GM12878 (cell line): ENCODE measurements at regions not wholly inside any gene's neighbourhood (a gene's known extent, or its start where the extent isn't known, plus 50 kb on each side); places are given as distances from the start of the nearest gene placed in this dataset.

ENCODE experiments used
- ATAC-seq: fragments of 200-7000 bp; cut with Tn5 transposase; 3 replicates; pipeline ENCODE4 v1.9.1; 2020; ENCODE audit warnings: mild to moderate bottlenecking, moderate library complexity
- BruUV-seq: library from RNA; stranded (reverse); fragments of 400-500 nt; replicated peaks from 2 replicates; lab custom pipeline; 2021; lab: Mats Ljungman, UMichigan
- CTCF ChIA-PET: fragments of 300-600 bp; sonication (Branson Sonifier 250); formaldehyde crosslinking; extraction: SDS; loops from one replicate; lab custom pipeline; 2021; ENCODE audit warnings: inconsistent platforms; lab: Yijun Ruan, JAX
- POLR2A ChIA-PET: fragments of 350-600 bp; formaldehyde crosslinking; extraction: SDS; loops from one replicate; lab custom pipeline; 2021; ENCODE audit warnings: inconsistent platforms; lab: Charles Lee
- RAD21 ChIA-PET: fragments of 300-600 bp; sonication (Branson Sonifier 250); formaldehyde crosslinking; loops from one replicate; lab custom pipeline; 2023; ENCODE audit warnings: antibody characterized with exemption; ENCODE audit not compliant: unreplicated experiment; lab: Charles Lee
- SMC1A ChIA-PET: fragments of 300-600 bp; sonication (Branson Sonifier 250); formaldehyde crosslinking; loops from one replicate; lab custom pipeline; 2023; ENCODE audit not compliant: unreplicated experiment, uncharacterized antibody; lab: Charles Lee
- DNase-seq: peaks from one replicate; pipeline ENCODE4 v3.0.0-alpha.2; 2011; ENCODE audit warnings: low read depth, low spot score
- FAIRE-seq: peaks from 3 replicates; lab custom pipeline; 2011; peaks lifted over from hg19 to GRCh38; lab: Jason Lieb, UNC
- H2AFZ ChIP-seq: 2 replicates; pipeline ENCODE4 v1.6.0; 2011; ENCODE audit warnings: low read depth, low read length, control low read depth; ENCODE audit not compliant: control insufficient read depth
- H3K27ac ChIP-seq: 2 replicates; pipeline ENCODE4 v1.5.1; 2011; ENCODE audit warnings: control low read depth; ENCODE audit not compliant: control insufficient read depth, insufficient read depth
- H3K27me3 ChIP-seq, 2 experiments: replicated peaks in 1 of 2; 2 replicates each; pipeline versions ENCODE4 v1.6.0 to v1.6.1; 2011; ENCODE audit warnings: low read length in 1 of 2; ENCODE audit not compliant: control insufficient read depth in 2 of 2, insufficient read depth in 2 of 2
- H3K36me3 ChIP-seq, 2 experiments: 2 replicates each; pipeline ENCODE4 v1.5.1; 2011; ENCODE audit warnings: low read length in 1 of 2; ENCODE audit not compliant: control insufficient read depth in 2 of 2, insufficient read depth in 2 of 2
- H3K4me1 ChIP-seq: 2 replicates; pipeline ENCODE4 v1.6.1; 2011; ENCODE audit warnings: mild to moderate bottlenecking, low read length, moderate library complexity, mixed read lengths; ENCODE audit not compliant: control insufficient read depth, insufficient read depth
- H3K4me2 ChIP-seq: 2 replicates; pipeline ENCODE4 v1.6.0; 2011; ENCODE audit warnings: control low read depth; ENCODE audit not compliant: control insufficient read depth, insufficient read depth
- H3K4me3 ChIP-seq: fragments of 200-600 bp; sonication (generic); 2 replicates; pipeline ENCODE4 v1.5.1; 2016
- H3K79me2 ChIP-seq: 2 replicates; pipeline ENCODE4 v1.6.0; 2011; ENCODE audit warnings: low read length; ENCODE audit not compliant: control insufficient read depth, insufficient read depth
- H3K9ac ChIP-seq: 2 replicates; pipeline ENCODE4 v1.8.0; 2011; ENCODE audit warnings: low read length, control low read depth, mixed read lengths; ENCODE audit not compliant: control insufficient read depth, insufficient read depth
- H3K9me3 ChIP-seq: replicated peaks from 3 replicates; pipeline ENCODE4 v1.5.1; 2011; ENCODE audit warnings: mild to moderate bottlenecking, low read length; ENCODE audit not compliant: control insufficient read depth, insufficient read depth
- H4K20me1 ChIP-seq: 2 replicates; pipeline ENCODE4 v1.6.0; 2011; ENCODE audit not compliant: control insufficient read depth, insufficient read depth
- CBX5 ChIP-seq: sonication (generic); IDR thresholded peaks from 2 replicates; pipeline ENCODE4 v1.6.1; 2016; ENCODE audit warnings: low read depth, moderate library complexity, mild to moderate bottlenecking, inconsistent platforms
- CHD2 ChIP-seq: IDR thresholded peaks from 2 replicates; pipeline ENCODE4 v1.6.1; 2011; ENCODE audit warnings: low read depth, low read length, improper control_type of control experiment, borderline replicate concordance
- FOXM1 ChIP-seq: IDR thresholded peaks from 2 replicates; pipeline ENCODE4 v1.6.1; 2012; ENCODE audit warnings: low read depth, mild to moderate bottlenecking, inconsistent platforms, low read length, moderate library complexity
- NR2F1 ChIP-seq: fragments of 450-650 bp; conservative IDR thresholded peaks from 2 replicates; pipeline ENCODE4 v1.6.1; 2017; ENCODE audit warnings: mild to moderate bottlenecking
- PBX3 ChIP-seq: IDR thresholded peaks from 2 replicates; pipeline ENCODE4 v1.6.1; 2011; ENCODE audit warnings: mild to moderate bottlenecking, low read depth, low read length, moderate library complexity; ENCODE audit not compliant: insufficient replicate concordance
- SPI1 ChIP-seq: IDR thresholded peaks from 2 replicates; pipeline ENCODE4 v1.6.1; 2011; ENCODE audit warnings: low read depth, mild to moderate bottlenecking, low read length, moderate library complexity, borderline replicate concordance; ENCODE audit not compliant: insufficient read depth
- TBL1XR1 ChIP-seq: IDR thresholded peaks from 2 replicates; pipeline ENCODE4 v1.6.1; 2012; ENCODE audit warnings: low read depth, low read length, improper control_type of control experiment
- WGBS: methylation state at CpG from one replicate; pipeline ENCODE4 v1.1.6; 2016; ENCODE audit warnings: low lambda C conversion rate; ENCODE audit not compliant: insufficient replicate concordance, insufficient coverage; ENCODE audit errors: missing lambda C conversion rate; 5-methylcytosine and 5-hydroxymethylcytosine counted together
- in situ Hi-C: fragments of 300-500 bp; cut with MboI; formaldehyde crosslinking; loops from 9 replicates; pipeline ENCODE4 v1.14.3; 2018; ENCODE audit warnings: mixed read lengths
- intact Hi-C: fragments of 100-400 bp; cut with micrococcal nuclease; formaldehyde crosslinking; loops from one replicate; pipeline ENCODE4 v1.14.2; 2022; ENCODE audit not compliant: unreplicated experiment
- TF ChIP-seq, protein P1 (sequence below): IDR thresholded peaks from 2 replicates; pipeline ENCODE4 v1.6.1; 2012; ENCODE audit warnings: low read depth, low read length, improper control_type of control experiment
- TF ChIP-seq, protein P2 (sequence below): fragments of 450-650 bp; IDR thresholded peaks from 2 replicates; pipeline ENCODE4 v1.6.1; 2017; ENCODE audit warnings: mild to moderate bottlenecking
- TF ChIP-seq, protein P3 (sequence below): fragments of 150-350 bp; IDR thresholded peaks from 2 replicates; pipeline ENCODE4 v1.6.1; 2016; ENCODE audit warnings: low read depth, low read length

- H3K4me1 ChIP-seq, result no peaks in the 10 kb centered on the region
- in situ Hi-C loops (no loop called here), intact Hi-C loops (no loop called here)
- H3K9me3 ChIP-seq, result no peaks in the 10 kb centered on the region
- no peak for FAIRE-seq
- no peak for ATAC-seq
- no peak overlapping the region for H3K4me2 ChIP-seq
- WGBS, result 73% methylated on average over 5 of the region's 5 CpGs
- no peak for TF ChIP-seq SPI1
- TF ChIP-seq NR2F1, result no peak
- no peak for TF ChIP-seq PBX3
- TF ChIP-seq CBX5, result no peak
- TF ChIP-seq, protein P1, sequence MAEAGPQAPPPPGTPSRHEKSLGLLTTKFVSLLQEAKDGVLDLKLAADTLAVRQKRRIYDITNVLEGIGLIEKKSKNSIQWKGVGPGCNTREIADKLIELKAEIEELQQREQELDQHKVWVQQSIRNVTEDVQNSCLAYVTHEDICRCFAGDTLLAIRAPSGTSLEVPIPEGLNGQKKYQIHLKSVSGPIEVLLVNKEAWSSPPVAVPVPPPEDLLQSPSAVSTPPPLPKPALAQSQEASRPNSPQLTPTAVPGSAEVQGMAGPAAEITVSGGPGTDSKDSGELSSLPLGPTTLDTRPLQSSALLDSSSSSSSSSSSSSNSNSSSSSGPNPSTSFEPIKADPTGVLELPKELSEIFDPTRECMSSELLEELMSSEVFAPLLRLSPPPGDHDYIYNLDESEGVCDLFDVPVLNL, result no peak
- BruUV-seq, result no TSS peak
- no peaks in the 10 kb centered on the region for H3K79me2 ChIP-seq
- H3K9ac ChIP-seq, result no peak overlapping the region
- no peak overlapping the region for H2AFZ ChIP-seq
- ChIA-PET RAD21 (no interaction called here), POLR2A (no interaction called here), CTCF (interaction anchor here (1.8 kb wide), 1 partner anchor 9 kb away, joined by 6 read pairs; no protein-coding TSS in a partner anchor), SMC1A (interaction anchor here (1.5 to 2.7 kb wide), 3 partner anchors 9 to 90 kb away, joined by 3 to 8 read pairs (median 6); no protein-coding TSS in a partner anchor)
- H3K27me3 ChIP-seq, result no peaks in the 10 kb centered on the region
- H3K36me3 ChIP-seq, result no peaks in the 10 kb centered on the region
- no peak overlapping the region for H3K27ac ChIP-seq
- H3K4me3 ChIP-seq, result no peak overlapping the region
- no peak for DNase-seq
- H4K20me1 ChIP-seq, result no peaks in the 10 kb centered on the region
Measured at GRCh38 chr4:128544272-128544671, 256.7 kb upstream of the PGRMC2 start.

- DNase-seq (no peak), ATAC-seq (no peak), FAIRE-seq (no peak)
- no peaks in the 10 kb centered on the region for H3K9me3 ChIP-seq
- H3K4me1 ChIP-seq, result no peaks in the 10 kb centered on the region
- H3K27ac ChIP-seq, result no peak overlapping the region
- H2AFZ ChIP-seq, result no peak overlapping the region
- 78% methylated on average over 6 of the region's 6 CpGs for WGBS
- in situ Hi-C loops, result no loop called here
- H4K20me1 ChIP-seq, result no peaks in the 10 kb centered on the region
- H3K36me3 ChIP-seq, result no peaks in the 10 kb centered on the region
- no peak overlapping the region for H3K9ac ChIP-seq
- intact Hi-C loops, result no loop called here
- ChIA-PET CTCF (interaction anchor here (1.8 kb wide), 1 partner anchor 10 kb away, joined by 6 read pairs; no protein-coding TSS in a partner anchor), RAD21 (no interaction called here), SMC1A (interaction anchor here (1.7 to 2.7 kb wide), 2 partner anchors 9 to 89 kb away, joined by 6 to 8 read pairs; no protein-coding TSS in a partner anchor), POLR2A (no interaction called here)
- BruUV-seq, result no TSS peak
- H3K4me3 ChIP-seq, result no peak overlapping the region
- no peak overlapping the region for H3K4me2 ChIP-seq
- H3K27me3 ChIP-seq, result no peaks in the 10 kb centered on the region
- H3K79me2 ChIP-seq, result no peaks in the 10 kb centered on the region
- TF ChIP-seq, protein P2, sequence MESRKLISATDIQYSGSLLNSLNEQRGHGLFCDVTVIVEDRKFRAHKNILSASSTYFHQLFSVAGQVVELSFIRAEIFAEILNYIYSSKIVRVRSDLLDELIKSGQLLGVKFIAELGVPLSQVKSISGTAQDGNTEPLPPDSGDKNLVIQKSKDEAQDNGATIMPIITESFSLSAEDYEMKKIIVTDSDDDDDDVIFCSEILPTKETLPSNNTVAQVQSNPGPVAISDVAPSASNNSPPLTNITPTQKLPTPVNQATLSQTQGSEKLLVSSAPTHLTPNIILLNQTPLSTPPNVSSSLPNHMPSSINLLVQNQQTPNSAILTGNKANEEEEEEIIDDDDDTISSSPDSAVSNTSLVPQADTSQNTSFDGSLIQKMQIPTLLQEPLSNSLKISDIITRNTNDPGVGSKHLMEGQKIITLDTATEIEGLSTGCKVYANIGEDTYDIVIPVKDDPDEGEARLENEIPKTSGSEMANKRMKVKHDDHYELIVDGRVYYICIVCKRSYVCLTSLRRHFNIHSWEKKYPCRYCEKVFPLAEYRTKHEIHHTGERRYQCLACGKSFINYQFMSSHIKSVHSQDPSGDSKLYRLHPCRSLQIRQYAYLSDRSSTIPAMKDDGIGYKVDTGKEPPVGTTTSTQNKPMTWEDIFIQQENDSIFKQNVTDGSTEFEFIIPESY, result no peak
- TF ChIP-seq TBL1XR1 (no peak), FOXM1 (no peak), CBX5 (no peak), CHD2 (no peak)
- TF ChIP-seq, protein P3, sequence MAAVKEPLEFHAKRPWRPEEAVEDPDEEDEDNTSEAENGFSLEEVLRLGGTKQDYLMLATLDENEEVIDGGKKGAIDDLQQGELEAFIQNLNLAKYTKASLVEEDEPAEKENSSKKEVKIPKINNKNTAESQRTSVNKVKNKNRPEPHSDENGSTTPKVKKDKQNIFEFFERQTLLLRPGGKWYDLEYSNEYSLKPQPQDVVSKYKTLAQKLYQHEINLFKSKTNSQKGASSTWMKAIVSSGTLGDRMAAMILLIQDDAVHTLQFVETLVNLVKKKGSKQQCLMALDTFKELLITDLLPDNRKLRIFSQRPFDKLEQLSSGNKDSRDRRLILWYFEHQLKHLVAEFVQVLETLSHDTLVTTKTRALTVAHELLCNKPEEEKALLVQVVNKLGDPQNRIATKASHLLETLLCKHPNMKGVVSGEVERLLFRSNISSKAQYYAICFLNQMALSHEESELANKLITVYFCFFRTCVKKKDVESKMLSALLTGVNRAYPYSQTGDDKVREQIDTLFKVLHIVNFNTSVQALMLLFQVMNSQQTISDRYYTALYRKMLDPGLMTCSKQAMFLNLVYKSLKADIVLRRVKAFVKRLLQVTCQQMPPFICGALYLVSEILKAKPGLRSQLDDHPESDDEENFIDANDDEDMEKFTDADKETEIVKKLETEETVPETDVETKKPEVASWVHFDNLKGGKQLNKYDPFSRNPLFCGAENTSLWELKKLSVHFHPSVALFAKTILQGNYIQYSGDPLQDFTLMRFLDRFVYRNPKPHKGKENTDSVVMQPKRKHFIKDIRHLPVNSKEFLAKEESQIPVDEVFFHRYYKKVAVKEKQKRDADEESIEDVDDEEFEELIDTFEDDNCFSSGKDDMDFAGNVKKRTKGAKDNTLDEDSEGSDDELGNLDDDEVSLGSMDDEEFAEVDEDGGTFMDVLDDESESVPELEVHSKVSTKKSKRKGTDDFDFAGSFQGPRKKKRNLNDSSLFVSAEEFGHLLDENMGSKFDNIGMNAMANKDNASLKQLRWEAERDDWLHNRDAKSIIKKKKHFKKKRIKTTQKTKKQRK, result no peak
Measured at GRCh38 chr4:128543696-128544095, 256.1 kb upstream of the PGRMC2 start.
